Central memory CD4-positive, alpha-beta T cell (primary cell): ENCODE measurements at regions not wholly inside any gene's neighbourhood (a gene's known extent, or its start where the extent isn't known, plus 50 kb on each side); places are given as distances from the start of the nearest gene placed in this dataset.

ENCODE experiments used
- DNase-seq: peaks from one replicate; pipeline ENCODE4 v3.0.0; 2022

DNA sequence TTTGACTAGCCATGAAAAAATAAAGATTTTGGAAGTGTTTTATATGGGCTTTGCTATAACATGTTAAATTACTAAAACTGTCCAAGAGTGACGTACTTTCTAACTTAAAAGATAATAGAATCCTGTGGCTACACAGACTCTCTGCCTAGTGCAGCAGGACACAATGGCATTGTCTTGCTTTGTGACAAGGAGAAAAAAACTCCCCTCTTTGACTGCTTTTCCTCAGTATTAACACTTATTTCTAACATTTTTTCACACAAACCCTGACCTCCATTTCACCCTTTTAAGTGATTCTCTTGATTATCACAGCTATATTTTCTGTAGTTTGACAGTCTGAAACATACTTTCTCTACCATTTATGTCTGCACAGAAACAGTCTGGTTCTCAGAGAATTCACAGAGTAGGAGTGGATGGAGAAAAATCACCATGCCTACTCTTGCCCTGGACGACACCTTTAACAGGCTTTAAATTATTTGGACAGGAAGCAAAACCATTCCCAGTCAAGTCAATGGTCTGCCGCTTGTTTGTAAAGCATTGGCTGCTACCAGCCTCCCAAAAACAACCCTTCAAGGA lies 336.3 kb upstream of the SMIM30 start:
- DNase-seq = no peak

DNA sequence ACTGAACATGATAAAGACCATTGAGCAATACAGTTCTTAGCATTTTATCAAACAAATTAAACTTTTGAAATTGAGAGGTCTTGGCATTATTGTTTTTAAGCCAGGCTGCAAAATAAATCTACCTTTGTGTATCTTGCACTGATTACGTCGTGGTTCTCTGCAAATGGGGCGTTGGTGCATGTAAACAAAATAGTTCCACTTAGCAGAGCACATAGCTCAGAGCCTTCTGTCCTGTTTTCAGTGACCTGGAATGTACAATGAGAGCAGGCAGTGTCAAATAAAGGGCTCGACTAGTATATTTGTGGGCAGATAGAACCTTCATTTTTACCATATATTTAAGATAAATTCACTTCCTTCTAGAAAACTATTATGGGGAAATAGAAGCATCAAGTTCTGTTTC lies 333.9 kb upstream of the SMIM30 start:
- DNase-seq = no peak

DNA sequence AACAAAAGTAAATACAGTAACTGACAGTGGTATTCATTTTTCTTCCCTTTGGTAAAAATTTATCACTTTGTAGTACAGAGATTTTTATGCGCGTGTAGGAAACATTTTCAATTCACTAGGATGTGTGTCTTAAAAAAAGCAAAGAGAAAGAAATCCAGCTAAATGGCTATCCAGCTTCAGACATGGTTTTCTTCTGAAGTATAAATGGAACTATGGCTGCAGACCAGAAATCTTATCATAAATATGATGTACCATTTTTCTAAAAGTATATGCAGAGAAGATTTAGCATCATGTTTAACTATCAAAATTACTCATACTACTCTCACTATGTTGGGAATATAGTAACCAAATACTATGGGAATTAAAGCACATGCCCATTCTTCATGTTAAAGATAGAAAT lies 328.4 kb upstream of the SMIM30 start:
- DNase-seq = no peak

DNA sequence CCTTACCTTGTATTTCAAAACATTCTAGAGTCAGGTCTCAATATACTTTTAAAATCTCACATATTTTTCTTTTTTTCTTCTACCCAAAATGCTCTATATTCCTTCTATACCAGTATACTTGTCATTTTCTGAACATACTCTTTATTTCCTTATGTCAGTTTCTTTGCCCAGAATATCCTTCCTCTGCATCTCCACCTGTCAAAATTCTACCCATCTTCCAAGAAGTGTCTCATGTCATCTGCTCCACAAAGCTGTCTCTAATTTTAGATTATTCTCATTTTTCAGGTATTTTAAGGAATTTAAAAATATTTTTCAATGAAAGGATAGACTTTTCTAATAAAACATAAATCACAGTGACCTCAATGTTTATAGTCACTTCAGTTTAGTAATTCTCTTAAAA lies 328.0 kb upstream of the SMIM30 start:
- no peak for DNase-seq

DNA sequence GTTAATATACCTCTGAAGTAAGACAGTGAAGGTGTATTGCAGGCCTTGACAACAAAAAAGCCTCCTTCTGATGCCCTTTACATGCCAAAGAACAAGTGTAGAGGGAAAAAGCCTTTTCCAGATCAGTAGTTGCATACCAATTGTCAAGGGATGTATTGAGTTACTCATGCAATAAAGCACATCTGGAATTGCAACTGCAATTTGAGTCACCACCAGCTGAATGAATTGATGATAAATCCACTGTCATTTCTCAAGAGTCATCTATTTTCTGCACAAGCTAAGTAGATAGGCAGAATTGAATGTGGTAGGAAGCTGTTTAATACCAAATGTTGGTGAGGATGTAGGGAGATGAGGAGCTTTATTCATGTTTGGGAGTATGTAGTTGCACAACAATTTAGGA lies 325.9 kb upstream of the SMIM30 start:
- no peak for DNase-seq

DNA sequence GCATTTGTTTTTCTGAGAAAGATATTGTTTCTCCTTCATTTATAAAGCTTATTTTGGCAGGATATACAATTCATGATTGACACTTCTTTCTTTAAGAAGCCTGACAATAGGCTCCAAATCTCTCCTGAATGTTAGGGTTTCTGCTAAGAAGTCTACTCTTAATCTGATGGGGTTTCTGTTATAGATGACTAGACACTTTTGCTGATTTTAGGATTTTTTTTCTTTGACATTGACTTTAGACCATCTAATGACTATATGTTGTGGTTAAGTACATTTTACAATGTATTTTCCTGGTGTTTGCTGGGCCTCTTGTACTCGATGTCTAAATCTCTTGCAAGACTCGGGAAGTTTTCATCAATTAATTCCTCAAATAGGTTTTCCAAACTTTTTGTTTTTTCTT lies 321.8 kb upstream of the SMIM30 start:
- no peak for DNase-seq

DNA sequence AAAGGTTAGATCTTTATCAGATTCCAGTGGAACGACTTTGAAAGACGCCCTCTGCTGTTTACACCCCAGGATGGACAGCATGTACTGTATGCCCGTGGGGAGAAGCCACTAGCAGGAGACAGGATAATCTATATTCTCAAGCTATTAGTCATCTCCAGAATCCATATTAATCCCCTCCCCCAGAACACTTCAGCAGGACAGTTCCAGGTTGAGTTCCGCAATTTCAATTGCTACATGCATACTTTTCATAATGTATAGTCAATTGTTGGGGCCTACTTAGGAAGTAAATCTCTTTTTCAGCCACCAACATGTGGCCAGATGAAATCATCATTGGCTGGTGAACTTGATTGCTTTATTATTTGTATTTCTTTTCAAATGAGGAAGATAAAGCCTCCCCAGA lies 313.1 kb upstream of the SMIM30 start:
- DNase-seq = no peak

DNA sequence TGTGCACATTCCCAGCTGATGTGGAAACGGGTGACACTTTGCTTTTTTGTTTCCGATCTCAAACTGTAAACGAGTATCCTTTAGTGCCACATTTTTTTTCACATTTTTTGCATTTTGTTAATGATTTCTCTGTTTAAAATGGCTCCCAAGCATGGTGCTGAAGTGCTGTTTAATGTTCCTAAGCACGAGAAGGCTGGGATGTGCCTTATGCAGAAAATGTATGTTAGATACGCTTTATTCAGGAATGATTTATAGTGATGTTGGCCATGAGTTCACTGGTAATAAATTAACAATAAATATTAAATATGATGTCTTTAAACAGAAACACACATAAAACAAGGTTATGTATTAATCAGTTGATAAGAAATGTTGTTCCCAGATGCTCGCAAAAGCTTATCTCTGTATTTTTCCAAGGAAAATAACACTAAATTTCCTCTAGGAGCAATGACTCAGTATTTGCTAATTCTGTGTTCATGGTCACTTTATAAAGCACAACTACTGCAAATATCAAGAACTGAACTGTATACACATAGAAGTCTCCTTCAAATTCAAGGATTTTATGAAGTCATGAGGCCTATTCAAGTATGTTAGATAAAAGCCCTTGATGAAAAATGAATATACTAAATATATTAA lies 305.9 kb upstream of the SMIM30 start:
- DNase-seq = no peak

DNA sequence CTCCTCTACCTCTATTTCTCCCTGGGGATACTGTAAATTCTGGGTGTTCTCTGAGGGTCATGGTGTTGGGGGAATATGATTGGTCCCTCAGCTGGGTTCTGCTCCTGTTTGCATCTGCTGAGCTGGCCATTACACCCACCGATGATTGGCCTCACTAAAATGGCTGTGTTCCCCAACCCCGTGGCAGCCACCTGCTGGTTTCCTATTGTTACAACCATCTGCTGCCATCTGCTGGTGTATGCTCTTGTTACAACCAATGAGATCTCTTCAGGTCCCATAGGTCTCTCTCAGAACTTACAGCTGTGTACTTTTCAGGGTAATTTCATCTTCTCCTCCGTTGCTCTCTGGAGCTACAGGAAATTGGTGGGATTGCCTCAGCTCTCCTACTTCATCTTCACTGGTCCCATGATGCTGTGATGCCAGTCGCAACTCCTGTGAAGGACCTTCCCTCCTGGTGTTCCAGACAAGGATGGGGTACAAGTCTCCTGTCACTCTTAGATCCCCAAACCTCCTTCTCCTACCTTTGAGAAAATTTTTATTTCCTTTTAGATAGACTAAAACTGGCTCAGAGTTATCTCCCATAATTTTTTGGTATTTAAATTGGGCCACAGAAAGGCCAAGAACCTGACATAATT lies 303.5 kb upstream of the SMIM30 start:
- peak; percentile 61 for DNase-seq

DNA sequence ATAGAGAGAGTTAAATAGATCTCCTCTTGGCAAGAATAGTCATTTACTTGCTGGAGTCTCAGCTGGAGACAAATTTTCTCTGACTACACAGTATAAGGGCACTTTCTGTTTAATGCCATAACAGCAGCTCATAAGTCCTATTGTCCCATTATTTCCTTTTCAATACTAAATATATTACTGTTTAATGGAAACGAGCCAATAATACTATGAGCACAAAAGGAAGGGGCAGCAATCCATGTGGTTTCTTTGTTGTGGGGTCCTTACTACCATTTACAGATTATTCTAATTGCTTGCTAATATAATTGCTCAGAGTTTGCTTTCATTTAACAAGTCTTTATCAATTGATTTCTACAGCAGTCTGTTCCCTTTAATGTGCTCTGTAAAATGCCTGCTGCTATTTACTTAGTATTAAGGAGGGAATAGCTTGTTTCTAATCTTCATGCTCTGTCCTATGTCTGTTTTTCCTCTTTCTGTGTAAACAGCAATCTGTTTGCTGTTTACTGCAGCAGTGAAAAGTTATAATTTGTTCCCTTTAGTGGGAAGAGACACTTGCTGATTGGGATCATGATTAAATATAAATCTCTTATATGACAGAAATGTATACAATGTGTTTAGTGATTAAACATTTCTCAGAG lies 296.2 kb upstream of the SMIM30 start:
- DNase-seq = no peak

DNA sequence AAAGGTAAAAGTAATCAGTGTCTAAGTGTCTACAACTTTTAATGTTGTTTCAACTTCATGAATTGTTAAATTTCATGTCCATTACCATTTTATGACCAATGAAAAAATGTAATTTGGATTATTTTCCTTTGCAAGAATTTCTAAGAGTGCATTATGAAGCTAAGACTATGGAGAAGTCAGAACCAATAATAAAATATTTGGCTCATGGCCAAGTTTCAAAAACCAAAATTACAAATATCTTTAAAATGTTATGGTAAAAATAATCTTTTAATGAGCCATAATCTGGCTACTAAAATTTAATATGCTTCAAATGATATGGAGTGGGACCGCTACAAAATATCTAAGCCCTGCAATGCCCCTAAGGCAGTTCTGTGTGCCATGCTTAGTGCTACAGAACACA lies 294.1 kb upstream of the SMIM30 start:
- DNase-seq = no peak

DNA sequence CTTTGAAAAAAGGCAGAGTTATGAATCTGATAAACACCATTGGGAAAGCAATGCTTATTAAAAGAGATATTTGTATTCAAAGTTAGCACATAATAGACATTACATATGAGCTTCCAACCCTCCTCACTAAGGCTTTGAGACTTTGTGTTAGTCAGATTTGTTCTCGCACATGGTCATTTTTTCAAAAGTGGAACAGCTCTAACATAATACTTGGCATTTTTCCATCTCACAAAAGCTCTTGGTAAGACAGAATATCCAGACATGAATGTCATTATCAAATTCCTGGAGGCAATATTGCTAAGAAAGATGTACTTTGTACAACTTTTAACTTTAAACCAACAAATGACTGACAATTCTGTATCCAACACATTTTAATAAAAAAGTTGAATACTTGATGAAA lies 292.4 kb upstream of the SMIM30 start:
- DNase-seq = no peak

DNA sequence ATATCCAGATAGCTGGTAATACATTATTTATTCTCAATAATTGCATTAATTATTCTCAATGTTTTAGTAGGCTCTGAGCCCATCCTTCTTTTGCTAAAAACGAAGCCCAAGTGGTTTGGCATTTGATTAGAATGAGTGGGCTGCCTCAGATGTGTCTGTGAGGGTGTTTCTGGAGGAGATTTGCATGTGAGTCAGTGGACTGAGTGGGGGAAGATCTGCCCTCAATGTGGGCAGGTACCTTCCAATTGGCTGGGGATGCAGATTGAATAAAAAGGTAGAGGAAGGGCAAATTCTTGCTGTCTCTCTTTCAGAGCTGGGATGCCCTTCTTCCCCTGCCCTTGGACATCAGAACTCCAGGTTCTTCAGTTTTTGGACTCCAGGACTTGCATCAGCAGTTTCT lies 290.6 kb upstream of the SMIM30 start:
- DNase-seq = no peak

DNA sequence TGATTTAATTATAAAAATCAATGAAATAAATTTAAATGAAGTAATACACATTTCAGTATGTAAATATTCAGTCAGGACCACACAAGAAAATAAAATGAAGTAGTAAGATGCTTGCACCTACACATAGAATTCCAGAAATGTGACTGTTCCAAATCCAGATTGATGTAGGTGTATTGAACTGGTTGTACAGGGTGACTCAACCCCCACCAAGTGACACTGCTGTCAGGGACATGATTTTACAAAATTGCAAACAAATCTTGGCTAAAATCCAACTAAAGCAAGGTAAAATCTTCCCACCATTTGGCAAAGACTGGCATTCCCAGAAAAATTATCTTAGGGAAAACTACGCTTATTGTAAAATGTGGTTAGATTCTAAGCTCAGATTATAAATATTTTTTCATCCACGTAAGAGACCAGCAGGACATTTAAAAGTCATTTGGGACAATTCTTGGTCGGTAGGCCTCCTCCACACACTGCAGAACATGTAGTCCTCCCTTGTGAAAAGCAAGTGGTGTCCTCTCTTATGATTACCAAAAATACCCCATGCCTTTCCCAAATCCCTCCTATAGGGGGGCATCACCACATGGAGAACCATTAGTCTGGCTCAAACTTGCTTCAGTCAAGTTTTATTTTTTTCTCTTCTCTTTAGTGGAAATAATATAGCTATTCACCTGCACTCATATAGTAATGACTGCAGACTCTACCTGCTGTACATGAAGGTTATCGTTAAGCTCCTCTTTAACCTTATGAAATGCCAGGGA lies 287.1 kb upstream of the SMIM30 start:
- DNase-seq = no peak

DNA sequence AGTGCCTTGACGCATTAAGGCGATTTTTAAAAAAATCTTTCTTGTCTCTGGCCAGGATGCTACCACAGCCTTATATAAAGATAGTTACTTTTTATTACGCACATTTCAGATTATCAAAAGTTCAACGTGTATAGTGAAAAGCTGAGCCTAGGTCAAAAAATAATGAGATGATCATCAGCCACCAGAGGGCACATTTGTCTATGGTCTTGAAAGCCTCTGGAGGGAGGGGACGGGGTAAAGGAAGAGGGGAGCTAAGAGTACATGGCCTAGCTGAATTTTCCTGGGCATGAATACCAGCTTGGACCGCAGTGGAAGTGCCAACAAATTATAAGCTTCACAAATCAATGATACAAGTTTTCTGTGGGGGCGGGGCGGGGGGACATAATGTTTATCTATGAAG lies 285.9 kb upstream of the SMIM30 start:
- no peak for DNase-seq

DNA sequence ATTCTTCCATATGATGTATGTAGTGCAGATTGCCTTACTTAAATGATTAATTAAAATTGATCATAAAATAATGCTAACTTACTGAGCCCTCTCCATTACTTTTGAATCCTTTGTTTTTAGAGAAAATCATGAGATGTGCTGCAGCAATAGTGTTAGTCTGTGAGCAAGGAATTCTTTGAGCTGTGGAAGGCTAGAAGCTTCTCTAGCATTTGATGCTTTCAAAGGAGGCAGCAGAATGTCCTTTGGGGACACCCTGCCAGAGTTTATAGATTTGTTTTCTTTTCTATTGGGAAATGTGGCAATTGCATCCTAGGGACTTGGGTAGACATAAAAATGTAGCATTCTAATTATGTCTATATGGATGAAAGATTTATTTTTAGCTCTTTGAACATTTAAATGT lies 284.1 kb upstream of the SMIM30 start:
- no peak for DNase-seq

DNA sequence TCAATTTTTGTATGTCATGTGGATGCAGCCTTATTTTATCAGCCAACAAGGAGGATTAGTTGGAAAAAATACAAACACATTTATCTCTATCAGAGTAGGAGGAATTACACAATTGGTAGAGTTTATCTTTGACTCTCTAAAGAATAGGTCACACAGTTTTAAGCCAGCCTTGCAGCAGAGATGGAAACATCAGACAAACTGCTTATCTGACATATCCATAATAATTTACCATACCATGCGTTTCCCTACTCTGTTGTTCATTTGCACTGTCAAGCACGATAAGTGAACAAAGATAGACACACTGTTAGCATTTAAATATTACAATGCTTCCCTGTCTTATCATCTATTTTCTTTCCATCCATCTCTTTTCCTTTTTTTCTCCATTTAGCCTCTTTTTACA lies 283.7 kb upstream of the SMIM30 start:
- no peak for DNase-seq

DNA sequence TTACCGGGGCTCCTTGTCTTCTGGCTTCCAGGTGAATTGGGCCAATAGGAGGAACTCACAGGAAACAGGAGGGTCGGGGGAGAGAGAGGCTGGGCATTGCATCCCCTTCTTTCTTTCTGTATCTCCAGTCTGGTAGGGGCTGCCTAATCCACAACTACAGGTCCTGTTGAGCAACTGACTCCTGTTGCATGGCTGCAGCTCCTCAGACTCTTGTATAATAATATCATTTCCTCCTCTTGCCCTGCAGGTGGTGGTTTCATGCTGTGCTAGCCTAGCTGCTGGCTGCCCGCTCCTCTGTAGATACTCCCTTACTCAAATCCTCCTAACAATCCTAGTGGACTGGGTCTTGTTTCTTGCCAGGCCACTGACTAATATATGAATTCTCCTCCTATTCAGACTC lies 276.5 kb upstream of the SMIM30 start:
- DNase-seq = no peak

DNA sequence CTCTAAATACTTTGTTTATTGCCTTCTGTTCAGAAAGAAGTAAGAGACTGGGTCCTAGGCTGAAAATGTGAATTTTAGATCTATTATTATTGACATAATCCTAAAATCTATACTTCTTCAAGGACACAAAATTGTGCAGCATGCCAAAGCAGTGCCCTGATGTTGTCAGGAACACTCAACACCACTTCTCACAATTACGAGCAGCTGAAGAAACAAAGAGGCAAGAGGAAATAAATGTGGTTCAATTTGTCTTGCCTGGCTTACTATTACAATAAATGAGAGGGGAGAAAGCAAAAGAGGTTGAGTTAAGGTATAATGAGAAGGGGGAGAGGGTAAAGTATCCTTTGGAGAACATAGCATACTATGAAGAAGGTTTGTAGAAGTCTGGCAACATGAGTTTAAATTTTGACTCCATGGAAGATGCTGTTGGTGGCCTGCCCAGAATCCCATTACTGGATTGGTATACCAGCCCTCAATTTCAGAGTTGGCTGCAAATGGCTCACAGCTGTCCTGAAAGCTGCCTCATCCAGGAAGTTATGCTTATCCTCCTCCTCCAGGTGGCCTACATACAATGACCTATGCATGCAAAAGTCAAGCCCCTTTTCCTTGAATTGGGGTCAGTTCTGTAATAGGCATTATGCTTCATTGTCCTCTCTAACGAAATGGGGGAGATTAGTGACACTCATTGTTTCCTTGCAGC lies 274.6 kb upstream of the SMIM30 start:
- DNase-seq = no peak

DNA sequence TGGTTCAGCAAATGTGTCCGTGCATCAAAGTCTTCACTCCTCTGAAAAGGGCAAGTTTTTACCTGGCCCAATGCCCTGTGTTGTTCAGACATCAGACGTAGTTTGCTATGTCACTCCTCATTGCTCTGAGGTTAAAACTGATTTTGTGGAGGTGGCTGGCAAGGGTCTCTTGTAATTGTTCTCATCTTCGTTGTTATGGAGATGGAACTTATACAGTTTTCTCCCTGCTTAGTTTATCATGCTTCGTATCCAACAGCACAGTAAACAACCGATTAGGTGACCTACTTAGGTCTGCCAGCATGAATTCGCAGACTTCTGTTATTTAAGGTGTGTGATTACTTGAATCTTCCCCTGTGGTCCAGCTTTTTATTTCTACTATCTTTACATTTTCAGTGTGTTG lies 274.1 kb upstream of the SMIM30 start:
- no peak for DNase-seq

DNA sequence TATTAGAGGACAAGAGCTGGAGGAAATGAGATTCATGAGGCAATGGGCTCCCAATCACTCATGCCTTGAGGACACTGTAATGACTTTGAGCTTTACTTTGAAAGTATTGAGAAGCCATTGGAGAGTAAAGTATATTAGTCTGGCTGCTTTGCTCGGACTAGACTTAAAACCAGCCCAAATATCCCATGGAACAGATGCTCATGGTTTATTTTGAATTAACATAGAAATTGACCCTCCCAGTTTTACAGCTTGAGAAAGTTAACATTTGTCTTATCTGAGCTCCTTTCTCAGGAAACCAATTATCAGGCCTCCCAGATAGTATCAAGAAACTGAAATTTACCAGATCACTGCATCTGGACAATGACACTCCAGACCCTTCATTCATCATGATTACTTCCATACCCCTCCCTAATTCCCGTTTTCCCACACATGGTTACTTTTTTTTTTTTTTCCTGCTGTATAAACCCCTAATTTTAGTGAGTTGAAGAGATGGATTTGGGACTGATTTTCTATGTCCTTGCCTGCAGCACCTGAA lies 270.8 kb upstream of the SMIM30 start:
- DNase-seq = no peak

DNA sequence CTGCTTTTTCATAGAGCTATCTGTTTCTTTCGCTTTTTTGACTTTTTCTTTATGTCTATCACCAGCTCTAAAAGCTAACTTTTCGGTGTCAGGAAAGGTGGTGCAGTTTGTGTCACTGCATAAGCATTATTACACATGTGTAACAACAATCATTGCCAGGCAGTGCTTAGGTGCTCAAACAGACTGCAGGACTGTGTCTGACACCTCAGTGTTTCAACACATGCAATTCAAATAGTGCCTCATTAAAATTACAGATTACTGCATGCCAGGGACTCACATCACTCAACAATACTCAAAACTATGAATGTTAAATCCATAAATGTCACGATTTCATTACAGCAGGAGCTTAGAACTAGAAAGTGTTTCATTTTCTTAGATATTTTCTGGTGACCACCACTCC lies 265.3 kb upstream of the SMIM30 start:
- no peak for DNase-seq

DNA sequence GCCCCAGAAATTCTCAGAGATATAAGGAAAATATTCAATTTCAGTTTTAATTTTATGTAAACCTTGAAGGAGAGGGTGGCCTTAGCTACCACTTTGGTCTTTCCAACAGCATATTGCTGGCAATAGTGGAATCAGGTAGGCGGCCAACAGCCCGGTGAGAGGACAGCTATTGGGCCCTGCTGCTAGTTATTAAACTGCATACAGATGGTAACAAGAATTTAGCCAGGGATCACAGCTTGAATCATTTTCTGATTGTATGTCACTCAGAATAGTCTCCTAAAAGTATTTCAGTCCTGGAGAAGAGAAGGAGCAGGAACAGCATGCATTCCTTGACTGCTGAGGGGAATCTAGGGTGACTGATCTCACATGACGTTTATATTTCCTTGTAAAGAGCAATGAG lies 261.4 kb upstream of the SMIM30 start:
- DNase-seq = no peak
